SK-N-SH treated with all-trans-retinoic acid at 6 μM for 48 hours (cell line): ENCODE measurements at regions not wholly inside any gene's neighbourhood (a gene's known extent, or its start where the extent isn't known, plus 50 kb on each side); places are given as distances from the start of the nearest gene placed in this dataset.

Experiments used
- ESRRG ChIP-seq: fragments of 250-450 bp; sonication (Bioruptor Pico); IDR thresholded peaks from 2 replicates; pipeline ENCODE4 v1.6.1; 2021; ENCODE audit warnings: mild to moderate bottlenecking
- ISL1 ChIP-seq: fragments of 250-450 bp; sonication (Bioruptor Pico); IDR thresholded peaks from 2 replicates; pipeline ENCODE4 v2.1.2; 2022; ENCODE audit warnings: mild to moderate bottlenecking, moderate library complexity
- SNAI2 ChIP-seq: fragments of 250-450 bp; sonication (Bioruptor Pico); IDR thresholded peaks from 2 replicates; pipeline ENCODE4 v1.5.0; 2020; ENCODE audit warnings: mild to moderate bottlenecking, moderate library complexity
- ZFP30 ChIP-seq: fragments of 450-650 bp; formaldehyde crosslinking; IDR thresholded peaks from 2 replicates; pipeline ENCODE4 v1.5.0; 2022; ENCODE audit warnings: mild to moderate bottlenecking, moderate library complexity
- TF ChIP-seq, protein P1 (sequence below): fragments of 250-450 bp; sonication (Bioruptor Pico); IDR thresholded peaks from 2 replicates; pipeline ENCODE4 v1.8.0; 2020; ENCODE audit warnings: mild to moderate bottlenecking, moderate library complexity, borderline replicate concordance
- TF ChIP-seq, protein P2 (sequence below): fragments of 250-450 bp; sonication (Bioruptor Pico); IDR thresholded peaks from 2 replicates; pipeline ENCODE4 v1.5.1; 2020; ENCODE audit warnings: low read depth, mild to moderate bottlenecking, moderate library complexity

DNA sequence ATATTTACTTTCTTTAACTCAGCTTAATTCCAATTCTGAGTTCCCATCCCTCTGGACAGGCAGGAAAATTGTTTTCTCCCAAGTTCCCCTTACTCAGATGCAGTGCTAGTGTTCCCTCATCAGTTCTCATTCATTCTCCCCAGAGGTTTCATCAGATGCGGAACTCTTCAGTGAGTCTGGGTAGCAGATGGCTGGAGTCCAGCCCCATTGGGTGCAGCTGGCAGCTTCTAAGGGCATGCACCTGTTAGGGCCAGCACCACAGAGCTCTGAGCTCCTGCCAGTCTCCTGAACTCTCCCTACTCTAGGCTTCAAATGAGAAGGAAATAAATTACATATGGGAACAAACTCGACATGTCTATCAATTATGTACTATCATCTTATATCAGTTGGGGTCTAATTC lies 76.6 kb downstream of the SOD2 start:
- TF ChIP-seq, protein P1, sequence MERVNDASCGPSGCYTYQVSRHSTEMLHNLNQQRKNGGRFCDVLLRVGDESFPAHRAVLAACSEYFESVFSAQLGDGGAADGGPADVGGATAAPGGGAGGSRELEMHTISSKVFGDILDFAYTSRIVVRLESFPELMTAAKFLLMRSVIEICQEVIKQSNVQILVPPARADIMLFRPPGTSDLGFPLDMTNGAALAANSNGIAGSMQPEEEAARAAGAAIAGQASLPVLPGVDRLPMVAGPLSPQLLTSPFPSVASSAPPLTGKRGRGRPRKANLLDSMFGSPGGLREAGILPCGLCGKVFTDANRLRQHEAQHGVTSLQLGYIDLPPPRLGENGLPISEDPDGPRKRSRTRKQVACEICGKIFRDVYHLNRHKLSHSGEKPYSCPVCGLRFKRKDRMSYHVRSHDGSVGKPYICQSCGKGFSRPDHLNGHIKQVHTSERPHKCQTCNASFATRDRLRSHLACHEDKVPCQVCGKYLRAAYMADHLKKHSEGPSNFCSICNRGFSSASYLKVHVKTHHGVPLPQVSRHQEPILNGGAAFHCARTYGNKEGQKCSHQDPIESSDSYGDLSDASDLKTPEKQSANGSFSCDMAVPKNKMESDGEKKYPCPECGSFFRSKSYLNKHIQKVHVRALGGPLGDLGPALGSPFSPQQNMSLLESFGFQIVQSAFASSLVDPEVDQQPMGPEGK (CRISPR knock-in tag), result no peak
- TF ChIP-seq ZFP30 (CRISPR knock-in tag) (no peak), SNAI2 (no peak), ISL1 (no peak), ESRRG (CRISPR knock-in tag) (no peak)
- TF ChIP-seq, protein P2, sequence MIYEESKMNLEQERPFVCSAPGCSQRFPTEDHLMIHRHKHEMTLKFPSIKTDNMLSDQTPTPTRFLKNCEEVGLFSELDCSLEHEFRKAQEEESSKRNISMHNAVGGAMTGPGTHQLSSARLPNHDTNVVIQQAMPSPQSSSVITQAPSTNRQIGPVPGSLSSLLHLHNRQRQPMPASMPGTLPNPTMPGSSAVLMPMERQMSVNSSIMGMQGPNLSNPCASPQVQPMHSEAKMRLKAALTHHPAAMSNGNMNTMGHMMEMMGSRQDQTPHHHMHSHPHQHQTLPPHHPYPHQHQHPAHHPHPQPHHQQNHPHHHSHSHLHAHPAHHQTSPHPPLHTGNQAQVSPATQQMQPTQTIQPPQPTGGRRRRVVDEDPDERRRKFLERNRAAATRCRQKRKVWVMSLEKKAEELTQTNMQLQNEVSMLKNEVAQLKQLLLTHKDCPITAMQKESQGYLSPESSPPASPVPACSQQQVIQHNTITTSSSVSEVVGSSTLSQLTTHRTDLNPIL (CRISPR knock-in tag), result no peak
